Keratinocyte (primary cell): ENCODE measurements at regions not wholly inside any gene's neighbourhood (a gene's known extent, or its start where the extent isn't known, plus 50 kb on each side); places are given as distances from the start of the nearest gene placed in this dataset.

Experiments
- DNase-seq: peaks from one replicate; pipeline ENCODE4 v3.0.0-alpha.2; 2011; ENCODE audit warnings: low read depth, missing footprints, low spot score
- FAIRE-seq: peaks from 2 replicates; lab custom pipeline; 2011; peaks lifted over from hg19 to GRCh38; lab: Jason Lieb, UNC
- H2AFZ ChIP-seq: 2 replicates; pipeline ENCODE4 v1.6.0; 2012; ENCODE audit warnings: low read length, control low read depth, inconsistent platforms; ENCODE audit not compliant: control insufficient read depth
- H3K27ac ChIP-seq: 2 replicates; pipeline ENCODE4 v1.5.1; 2011; ENCODE audit warnings: low read length; ENCODE audit not compliant: control insufficient read depth, insufficient read depth
- H3K27me3 ChIP-seq: 3 replicates; pipeline ENCODE4 v1.6.0; 2011; ENCODE audit warnings: low read length; ENCODE audit not compliant: control insufficient read depth, insufficient read depth; ENCODE audit errors: extremely low read depth
- H3K36me3 ChIP-seq, 2 experiments: 2 replicates in 1 of 2; 3 replicates in 1 of 2; pipeline ENCODE4 v1.5.1; 2011; ENCODE audit warnings: low read length in 2 of 2, mild to moderate bottlenecking in 1 of 2; ENCODE audit not compliant: control insufficient read depth in 2 of 2, insufficient read depth in 2 of 2; ENCODE audit errors: extremely low read depth in 1 of 2
- H3K4me1 ChIP-seq: 3 replicates; pipeline ENCODE4 v1.5.1; 2011; ENCODE audit warnings: low read length; ENCODE audit not compliant: control insufficient read depth, insufficient read depth; ENCODE audit errors: extremely low read depth
- H3K4me2 ChIP-seq: 3 replicates; pipeline ENCODE4 v1.6.0; 2011; ENCODE audit warnings: low read depth, low read length; ENCODE audit not compliant: control insufficient read depth, insufficient read depth; ENCODE audit errors: extremely low read depth
- H3K4me3 ChIP-seq, 3 experiments: fragments of 200-600 bp in 1 of 3; sonication (generic) in 1 of 3; 2 replicates in 2 of 3; 3 replicates in 1 of 3; pipeline ENCODE4 v1.5.1; 2011 to 2016; ENCODE audit warnings: low read length in 3 of 3, mild to moderate bottlenecking in 3 of 3, control low read depth in 2 of 3, inconsistent platforms in 1 of 3, low read depth in 1 of 3, mixed read lengths in 1 of 3, mixed run types in 1 of 3, moderate library complexity in 1 of 3; ENCODE audit not compliant: control insufficient read depth in 2 of 3, insufficient read depth in 2 of 3; ENCODE audit errors: extremely low read depth in 1 of 3
- H3K79me2 ChIP-seq: 2 replicates; pipeline ENCODE4 v1.6.0; 2012; ENCODE audit warnings: low read length; ENCODE audit not compliant: control insufficient read depth, insufficient read depth
- H3K9ac ChIP-seq: 3 replicates; pipeline ENCODE4 v1.6.0; 2011; ENCODE audit warnings: low read length; ENCODE audit not compliant: control insufficient read depth, insufficient read depth; ENCODE audit errors: extremely low read depth
- H3K9me1 ChIP-seq: 3 replicates; pipeline ENCODE4 v1.6.0; 2011; ENCODE audit warnings: low read length; ENCODE audit not compliant: control insufficient read depth, insufficient read depth; ENCODE audit errors: extremely low read depth
- H3K9me3 ChIP-seq: 2 replicates; pipeline ENCODE4 v1.5.1; 2012; ENCODE audit warnings: low read depth, low read length; ENCODE audit not compliant: control insufficient read depth
- H4K20me1 ChIP-seq: 3 replicates; pipeline ENCODE4 v1.6.0; 2011; ENCODE audit warnings: low read length; ENCODE audit not compliant: control insufficient read depth, insufficient read depth; ENCODE audit errors: extremely low read depth
- CTCF ChIP-seq, 3 experiments: IDR thresholded peaks in 1 of 3; conservative IDR thresholded peaks in 1 of 3; optimal IDR thresholded peaks in 1 of 3; 2 replicates in 2 of 3; 3 replicates in 1 of 3; pipeline versions ENCODE3 to v1.5.1; 2011; ENCODE audit warnings: low read length in 3 of 3, mild to moderate bottlenecking in 3 of 3, moderate library complexity in 2 of 3, control low read depth in 1 of 3, inconsistent platforms in 1 of 3; ENCODE audit not compliant: insufficient read depth in 2 of 3; ENCODE audit errors: extremely low read depth in 1 of 3
- EZH2 ChIP-seq: IDR thresholded peaks from one replicate; pipeline ENCODE4 v1.6.1; 2012; ENCODE audit warnings: inconsistent platforms, mild to moderate bottlenecking, low read length, moderate library complexity
- dilution Hi-C: fragments of 300-500 bp; cut with MboI; formaldehyde crosslinking; loops from one replicate; pipeline ENCODE4 v1.7.0; 2020; ENCODE audit warnings: low sequenced_read_pairs; ENCODE audit not compliant: extremely low pct_ligation_motif_present

GRCh38 chr14:56379956-56380355 lies 199.6 kb upstream of the TMEM260 start:
- Histone ChIP-seq H3K9ac (no peak overlapping the region), H3K9me3 (no peaks in the 10 kb centered on the region), H3K4me1 (no peaks in the 10 kb centered on the region), H3K36me3 (no peaks in the 10 kb centered on the region), H2AFZ (no peak overlapping the region), H4K20me1 (no peaks in the 10 kb centered on the region), H3K4me2 (no peak overlapping the region), H3K9me1 (no peaks in the 10 kb centered on the region), H3K27ac (no peak overlapping the region), H3K4me3 (no peak overlapping the region), H3K27me3 (no peaks in the 10 kb centered on the region), H3K79me2 (no peaks in the 10 kb centered on the region)
- DNase-seq (no peak), FAIRE-seq (no peak)
- dilution Hi-C loops = no loop called here
- TF ChIP-seq CTCF (optimal IDR thresholded peaks at IDR 0.05 in 1 of 3, IDR thresholded peaks at IDR 0.05 in 1 of 3, conservative IDR thresholded peaks at IDR 0.05 in 1 of 3; ENCODE audit: extremely low read depth in 1 of 3, insufficient read depth in 2 of 3, low read length in 3 of 3) = no peak
- TF ChIP-seq EZH2 = no peak

DNA sequence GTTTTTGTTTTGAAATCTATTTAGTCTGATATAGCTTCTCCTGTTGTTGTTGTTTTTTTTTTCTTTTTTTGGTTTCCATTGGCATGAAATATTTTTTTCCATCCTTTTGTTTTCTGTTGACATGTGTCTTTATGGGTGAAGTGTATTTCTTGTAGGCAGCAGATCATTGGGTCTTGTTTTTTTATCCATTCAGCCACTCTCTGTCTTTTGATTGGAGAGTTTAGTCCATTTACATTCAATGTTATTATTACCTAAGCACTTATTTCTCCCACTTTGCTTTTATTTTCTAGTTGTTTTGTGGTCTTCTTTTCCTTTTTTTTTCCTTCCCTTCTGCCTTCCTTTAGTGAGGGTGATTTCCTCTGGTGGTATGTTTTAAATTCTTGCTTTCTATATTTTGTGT lies 193.6 kb upstream of the TMEM260 start:
- no peak overlapping the region for H2AFZ ChIP-seq
- FAIRE-seq = no peak

More for the DNA sequence above, 193.6 kb upstream of the TMEM260 start:
- dilution Hi-C loops = no loop called here
- H4K20me1 ChIP-seq = no peaks in the 10 kb centered on the region
- no peaks in the 10 kb centered on the region for H3K4me1 ChIP-seq
- no peak overlapping the region for H3K4me2 ChIP-seq
- no peak overlapping the region for H3K27ac ChIP-seq
- no peaks in the 10 kb centered on the region for H3K27me3 ChIP-seq
- no peak for DNase-seq
- H3K9ac ChIP-seq = no peak overlapping the region
- no peaks in the 10 kb centered on the region for H3K9me1 ChIP-seq
- no peaks in the 10 kb centered on the region for H3K9me3 ChIP-seq
- no peaks in the 10 kb centered on the region for H3K36me3 ChIP-seq
- TF ChIP-seq CTCF (optimal IDR thresholded peaks at IDR 0.05 in 1 of 3, IDR thresholded peaks at IDR 0.05 in 1 of 3, conservative IDR thresholded peaks at IDR 0.05 in 1 of 3; ENCODE audit: extremely low read depth in 1 of 3, insufficient read depth in 2 of 3, low read length in 3 of 3) = no peak
- no peaks in the 10 kb centered on the region for H3K79me2 ChIP-seq
- no peak overlapping the region for H3K4me3 ChIP-seq
